HepG2 (cell line): ENCODE measurements at regions not wholly inside any gene's neighbourhood (a gene's known extent, or its start where the extent isn't known, plus 50 kb on each side); places are given as distances from the start of the nearest gene placed in this dataset.

Experiments
- CREM ChIP-seq, 2 experiments: sonication (generic) in 1 of 2; formaldehyde crosslinking in 1 of 2; IDR thresholded peaks; 2 replicates each; pipeline versions ENCODE4 v1.4.0 to v1.6.1; 2016 to 2020; ENCODE audit warnings: antibody characterized with exemption in 1 of 2, mild to moderate bottlenecking in 1 of 2, missing genetic modification reagents in 1 of 2
- GRHL1 ChIP-seq: sonication (generic); formaldehyde crosslinking; conservative IDR thresholded peaks from 2 replicates; pipeline ENCODE4 v1.8.0; 2022; ENCODE audit warnings: missing genetic modification reagents
- ZBTB26 ChIP-seq: IDR thresholded peaks from 2 replicates; pipeline ENCODE4 v1.6.1; 2016; ENCODE audit warnings: missing compliant biosample characterization, missing genetic modification reagents, borderline replicate concordance
- TF ChIP-seq, protein P1 (sequence below): IDR thresholded peaks from 2 replicates; pipeline ENCODE4 v1.6.1; 2012; ENCODE audit warnings: low read length, improper control_type of control experiment
- TF ChIP-seq, protein P2 (sequence below): sonication (generic); formaldehyde crosslinking; IDR thresholded peaks from 2 replicates; pipeline ENCODE4 v1.5.0; 2020; ENCODE audit warnings: missing genetic modification reagents

DNA sequence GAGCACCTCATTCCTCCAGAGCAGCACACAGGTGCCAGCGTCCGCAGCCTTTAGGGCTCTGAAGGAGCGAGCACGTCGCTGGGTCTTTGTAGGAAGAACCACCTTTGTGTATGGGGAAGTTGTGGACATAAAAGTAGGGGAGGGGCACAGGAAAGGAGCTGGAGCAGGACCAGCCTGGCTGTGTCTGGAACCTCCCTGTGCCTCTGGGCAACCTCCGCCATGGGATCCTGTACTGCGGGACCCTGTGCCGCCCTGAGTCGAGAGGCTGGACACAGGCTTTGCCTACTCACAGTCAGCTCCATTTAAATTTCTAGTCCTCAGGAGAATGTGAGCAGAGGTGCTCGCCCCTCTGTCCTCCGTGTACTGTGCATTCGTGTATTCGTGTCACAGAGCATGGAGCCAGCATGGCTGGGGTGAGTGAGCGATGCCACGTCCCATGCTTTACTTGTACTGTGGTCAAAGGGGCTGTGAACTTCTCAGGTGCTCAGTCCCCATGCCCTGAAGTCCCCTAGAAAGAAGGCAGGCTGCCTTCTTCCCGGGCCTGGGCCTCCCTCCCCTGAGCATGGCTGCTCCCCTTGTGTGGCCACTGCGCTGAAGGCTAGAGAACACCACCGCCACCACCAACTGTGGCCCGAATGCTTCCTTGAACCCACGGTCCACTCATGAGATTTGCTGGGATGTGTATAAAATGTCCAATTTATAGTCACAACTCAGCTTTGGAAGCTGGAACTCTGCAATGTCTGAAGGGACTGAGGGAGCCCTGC, 99.9 kb downstream of the TEX29 start (continued):
- TF ChIP-seq, protein P1, sequence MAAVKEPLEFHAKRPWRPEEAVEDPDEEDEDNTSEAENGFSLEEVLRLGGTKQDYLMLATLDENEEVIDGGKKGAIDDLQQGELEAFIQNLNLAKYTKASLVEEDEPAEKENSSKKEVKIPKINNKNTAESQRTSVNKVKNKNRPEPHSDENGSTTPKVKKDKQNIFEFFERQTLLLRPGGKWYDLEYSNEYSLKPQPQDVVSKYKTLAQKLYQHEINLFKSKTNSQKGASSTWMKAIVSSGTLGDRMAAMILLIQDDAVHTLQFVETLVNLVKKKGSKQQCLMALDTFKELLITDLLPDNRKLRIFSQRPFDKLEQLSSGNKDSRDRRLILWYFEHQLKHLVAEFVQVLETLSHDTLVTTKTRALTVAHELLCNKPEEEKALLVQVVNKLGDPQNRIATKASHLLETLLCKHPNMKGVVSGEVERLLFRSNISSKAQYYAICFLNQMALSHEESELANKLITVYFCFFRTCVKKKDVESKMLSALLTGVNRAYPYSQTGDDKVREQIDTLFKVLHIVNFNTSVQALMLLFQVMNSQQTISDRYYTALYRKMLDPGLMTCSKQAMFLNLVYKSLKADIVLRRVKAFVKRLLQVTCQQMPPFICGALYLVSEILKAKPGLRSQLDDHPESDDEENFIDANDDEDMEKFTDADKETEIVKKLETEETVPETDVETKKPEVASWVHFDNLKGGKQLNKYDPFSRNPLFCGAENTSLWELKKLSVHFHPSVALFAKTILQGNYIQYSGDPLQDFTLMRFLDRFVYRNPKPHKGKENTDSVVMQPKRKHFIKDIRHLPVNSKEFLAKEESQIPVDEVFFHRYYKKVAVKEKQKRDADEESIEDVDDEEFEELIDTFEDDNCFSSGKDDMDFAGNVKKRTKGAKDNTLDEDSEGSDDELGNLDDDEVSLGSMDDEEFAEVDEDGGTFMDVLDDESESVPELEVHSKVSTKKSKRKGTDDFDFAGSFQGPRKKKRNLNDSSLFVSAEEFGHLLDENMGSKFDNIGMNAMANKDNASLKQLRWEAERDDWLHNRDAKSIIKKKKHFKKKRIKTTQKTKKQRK, result no peak
- TF ChIP-seq, protein P2, sequence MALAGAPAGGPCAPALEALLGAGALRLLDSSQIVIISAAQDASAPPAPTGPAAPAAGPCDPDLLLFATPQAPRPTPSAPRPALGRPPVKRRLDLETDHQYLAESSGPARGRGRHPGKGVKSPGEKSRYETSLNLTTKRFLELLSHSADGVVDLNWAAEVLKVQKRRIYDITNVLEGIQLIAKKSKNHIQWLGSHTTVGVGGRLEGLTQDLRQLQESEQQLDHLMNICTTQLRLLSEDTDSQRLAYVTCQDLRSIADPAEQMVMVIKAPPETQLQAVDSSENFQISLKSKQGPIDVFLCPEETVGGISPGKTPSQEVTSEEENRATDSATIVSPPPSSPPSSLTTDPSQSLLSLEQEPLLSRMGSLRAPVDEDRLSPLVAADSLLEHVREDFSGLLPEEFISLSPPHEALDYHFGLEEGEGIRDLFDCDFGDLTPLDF (CRISPR knock-in tag), result no peak
- TF ChIP-seq GRHL1 (CRISPR knock-in tag), result no peak
- TF ChIP-seq ZBTB26 (CRISPR knock-in tag), result no peak
- no peak for TF ChIP-seq CREM (IDR thresholded peaks at IDR 0.05)
- no peak for TF ChIP-seq CREM (CRISPR knock-in tag; IDR thresholded peaks at IDR 0.05)
- TF ChIP-seq, all 625 proteins: peak for 0
